Heart left ventricle (tissue), 16 donors: ENCODE measurements at regions not wholly inside any gene's neighbourhood (a gene's known extent, or its start where the extent isn't known, plus 50 kb on each side); places are given as distances from the start of the nearest gene placed in this dataset.

Source experiments
- ATAC-seq, 4 donors: fragments of 200-7000 bp; cut with Tn5 transposase; one replicate each; pipeline ENCODE4 v1.9.1; 2020 to 2022; ENCODE audit warnings: moderate library complexity in 4 of 4, mild to moderate bottlenecking in 3 of 4, moderate number of reproducible peaks in 1 of 4
- DNase-seq, 5 donors: peaks; one replicate each; pipeline ENCODE4 v3.0.0-alpha.2; 2020
- H3K27ac ChIP-seq, 12 donors: fragments of 200-600 bp; sonication (generic) in 4 of 12; one replicate each; pipeline versions ENCODE4 v1.5.0 to v1.8.0; 2016 to 2022; ENCODE audit warnings: mild to moderate bottlenecking in 2 of 12
- H3K27me3 ChIP-seq, 9 donors: fragments of 200-600 bp; sonication (generic) in 2 of 9; one replicate each; pipeline versions ENCODE4 v1.5.1 to v1.8.0; 2016 to 2022; ENCODE audit warnings: mild to moderate bottlenecking in 3 of 9
- H3K36me3 ChIP-seq, 9 donors: fragments of 200-600 bp; sonication (generic) in 2 of 9; one replicate each; pipeline versions ENCODE4 v1.5.0 to v1.8.0; 2018 to 2022; ENCODE audit warnings: mild to moderate bottlenecking in 2 of 9
- H3K4me1 ChIP-seq, 12 donors: fragments of 200-600 bp; sonication (generic) in 4 of 12; one replicate each; pipeline versions ENCODE4 v1.5.0 to v1.8.0; 2016 to 2022; ENCODE audit warnings: mild to moderate bottlenecking in 3 of 12
- H3K4me3 ChIP-seq, 12 donors: fragments of 200-600 bp; sonication (generic) in 4 of 12; one replicate each; pipeline versions ENCODE4 v1.5.0 to v1.8.0; 2017 to 2022; ENCODE audit warnings: mild to moderate bottlenecking in 9 of 12, moderate library complexity in 4 of 12
- H3K9me3 ChIP-seq, 12 donors: fragments of 200-600 bp; sonication (generic) in 4 of 12; one replicate each; pipeline versions ENCODE4 v1.5.0 to v1.8.0; 2016 to 2022; ENCODE audit warnings: mild to moderate bottlenecking in 1 of 12
- POLR2A ChIP-seq, 2 donors: fragments of 450-650 bp; IDR thresholded peaks; one replicate each; pipeline ENCODE4 v1.6.1; 2017; ENCODE audit warnings: antibody characterized with exemption in 2 of 2, mild to moderate bottlenecking in 2 of 2, moderate library complexity in 2 of 2
- WGBS, 4 donors: extraction: QIAGEN DNeasy Blood & Tissue Kit in 2 of 4; methylation state at CpG; one replicate each; pipeline versions ENCODE4 v1.1.5 to v1.1.7; 2013 to 2018; 5-methylcytosine and 5-hydroxymethylcytosine counted together
- intact Hi-C, 10 donors: fragments of 100-400 bp; cut with DNase I; formaldehyde crosslinking; loops; one replicate each; pipeline versions ENCODE4 v1.11.1 to v1.14.2; 2022
- TF ChIP-seq, protein P1 (sequence below), 12 donors: fragments of 200-600 bp; sonication (generic) in 4 of 12; IDR thresholded peaks; one replicate each; pipeline versions ENCODE4 v1.5.0 to v1.8.0; 2018 to 2022; ENCODE audit warnings: antibody characterized with exemption in 12 of 12, mild to moderate bottlenecking in 5 of 12
- donor health status: ischemic (EF 13 %, LVEDD 7.1; RV severe dilation, severe dysfunction).
- donor health status: healthy with polysubstance abuse.
- donor health status: DM: no; HTN: yes; CAD: no.
- donor health status: DM: no; HTN: no; CAD: no.
- donor health status: ischemic (EF 25% LVEDD 6.9; RV normal size, moderate dysfunction).
- donor health status: ischemic (EF 25% LVEDD 5.7; RV mildly dilated, moderate dysfunction).
- donor health status: healthy.
- donor health status: DM: yes; HTN: yes; CAD: no.
- donor health status: ischemic (EF 35%, LVEDD 5.7; RV mildly dilated, moderate dysfunction).
- donor health status: nonischemic (EF 11% LVEDD 7.7; RV severe dilation, severe dysfunction).
- donor health status: DM: yes; HTN: yes; CAD: no.
- donor health status: PGD.
- donor health status: ischemic (EF 29% LVEDD 5.4; RV normal size, mild dysfunction).
- donor health status: nonischemic (EF 23%, LVEDD 6.1; RV moderate dilation, normal function).

DNA sequence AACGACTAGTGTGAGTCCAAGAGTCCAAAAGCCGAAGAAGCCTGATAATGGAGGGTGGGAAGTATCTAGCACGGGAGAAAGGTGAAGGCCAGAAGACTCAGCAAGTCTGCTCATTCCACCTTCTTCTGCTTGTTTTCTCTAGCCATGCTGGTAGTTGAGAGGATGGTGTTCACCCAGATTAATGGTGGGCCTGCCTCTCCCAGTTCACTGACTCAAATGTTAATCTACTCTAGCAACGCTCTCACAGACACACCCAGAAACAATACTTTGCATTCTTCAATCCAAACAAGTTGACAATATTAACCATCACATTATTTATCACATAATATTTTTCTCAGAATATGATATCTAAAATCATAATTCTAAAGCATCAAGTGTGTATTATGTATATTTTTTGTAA, 1055.1 kb upstream of the PCDH10 start:
- intact Hi-C loops: no loop called here
- H3K4me1 ChIP-seq: no peaks in the 10 kb centered on the region
- no peak overlapping the region for H3K27ac ChIP-seq
- ATAC-seq (no peak), DNase-seq (no peak)
- no peaks in the 10 kb centered on the region for H3K36me3 ChIP-seq
- H3K27me3 ChIP-seq: no peaks in the 10 kb centered on the region
- WGBS, 4 donors: 63 to 89% (median 86%) methylated on average over 4 of the region's 4 CpGs
- no peak overlapping the region for H3K4me3 ChIP-seq
- H3K9me3 ChIP-seq: peaks cover 0 to 6% (median 0%) of the 10 kb centered on the region in 12 donors
- TF ChIP-seq, protein P1, sequence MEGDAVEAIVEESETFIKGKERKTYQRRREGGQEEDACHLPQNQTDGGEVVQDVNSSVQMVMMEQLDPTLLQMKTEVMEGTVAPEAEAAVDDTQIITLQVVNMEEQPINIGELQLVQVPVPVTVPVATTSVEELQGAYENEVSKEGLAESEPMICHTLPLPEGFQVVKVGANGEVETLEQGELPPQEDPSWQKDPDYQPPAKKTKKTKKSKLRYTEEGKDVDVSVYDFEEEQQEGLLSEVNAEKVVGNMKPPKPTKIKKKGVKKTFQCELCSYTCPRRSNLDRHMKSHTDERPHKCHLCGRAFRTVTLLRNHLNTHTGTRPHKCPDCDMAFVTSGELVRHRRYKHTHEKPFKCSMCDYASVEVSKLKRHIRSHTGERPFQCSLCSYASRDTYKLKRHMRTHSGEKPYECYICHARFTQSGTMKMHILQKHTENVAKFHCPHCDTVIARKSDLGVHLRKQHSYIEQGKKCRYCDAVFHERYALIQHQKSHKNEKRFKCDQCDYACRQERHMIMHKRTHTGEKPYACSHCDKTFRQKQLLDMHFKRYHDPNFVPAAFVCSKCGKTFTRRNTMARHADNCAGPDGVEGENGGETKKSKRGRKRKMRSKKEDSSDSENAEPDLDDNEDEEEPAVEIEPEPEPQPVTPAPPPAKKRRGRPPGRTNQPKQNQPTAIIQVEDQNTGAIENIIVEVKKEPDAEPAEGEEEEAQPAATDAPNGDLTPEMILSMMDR (IDR thresholded peaks at IDR 0.05): no peak
- no peak for TF ChIP-seq POLR2A (IDR thresholded peaks at IDR 0.05)

DNA sequence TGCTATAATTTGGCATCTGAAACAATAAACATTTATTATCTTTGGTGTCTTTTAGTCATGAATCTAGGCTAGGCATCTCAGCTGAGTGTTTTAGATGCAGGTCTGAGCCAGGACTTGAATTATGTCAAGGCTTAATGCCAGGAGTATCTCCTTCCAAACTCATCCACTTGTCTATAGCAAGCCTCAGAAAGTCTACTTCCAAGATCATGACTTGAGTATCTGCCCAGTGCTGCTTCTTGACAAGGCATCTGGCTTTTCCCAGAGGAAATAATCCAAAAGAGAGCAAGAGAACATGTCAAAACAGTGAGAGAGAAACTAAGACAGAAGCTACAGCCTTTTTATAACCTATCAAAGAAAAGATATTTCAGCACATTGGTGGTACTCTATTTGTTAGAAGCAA, 1052.1 kb upstream of the PCDH10 start:
- TF ChIP-seq POLR2A (IDR thresholded peaks at IDR 0.05): no peak
- TF ChIP-seq, protein P1 (IDR thresholded peaks at IDR 0.05): no peak

DNA sequence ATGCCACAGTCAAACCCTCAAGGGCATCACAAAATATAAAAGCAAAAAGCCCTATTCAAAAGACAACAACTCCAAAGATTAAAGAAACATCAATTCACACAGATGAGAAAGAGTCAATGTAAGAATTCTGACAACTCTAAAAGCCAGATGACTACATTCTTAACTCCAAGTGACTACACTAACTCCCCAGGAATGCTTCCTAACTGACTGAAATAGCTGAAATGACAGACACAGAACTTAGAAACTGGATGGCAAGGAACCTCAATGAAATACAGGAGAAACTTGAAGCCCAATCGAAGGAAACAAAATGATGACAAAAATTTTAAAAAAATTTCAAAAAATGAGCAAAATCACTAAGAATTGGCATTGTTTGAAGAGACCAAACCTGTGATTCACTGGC, 1047.6 kb upstream of the PCDH10 start:
- no peaks in the 10 kb centered on the region for H3K27me3 ChIP-seq
- no peaks in the 10 kb centered on the region for H3K36me3 ChIP-seq
- no peak overlapping the region for H3K4me3 ChIP-seq
- ATAC-seq: no peak
- intact Hi-C loops: no loop called here
- TF ChIP-seq, protein P1 (IDR thresholded peaks at IDR 0.05): no peak
- no peak for TF ChIP-seq POLR2A (IDR thresholded peaks at IDR 0.05)
- no peak for DNase-seq
- H3K27ac ChIP-seq: no peak overlapping the region
- H3K9me3 ChIP-seq: peaks cover 0 to 4% (median 0%) of the 10 kb centered on the region in 12 donors
- H3K4me1 ChIP-seq: no peaks in the 10 kb centered on the region
- WGBS, 4 donors: 76 to 86% (median 77%) methylated on average over 1 of the region's 1 CpG

More for the DNA sequence above, 1052.1 kb upstream of the PCDH10 start:
- Histone ChIP-seq H3K36me3 (no peaks in the 10 kb centered on the region), H3K9me3 (peaks cover 0 to 4% (median 0%) of the 10 kb centered on the region in 12 donors), H3K27ac (no peak overlapping the region), H3K4me1 (no peaks in the 10 kb centered on the region), H3K27me3 (no peaks in the 10 kb centered on the region), H3K4me3 (no peak overlapping the region)
- intact Hi-C loops: no loop called here
- DNase-seq: no peak
- ATAC-seq: no peak

DNA sequence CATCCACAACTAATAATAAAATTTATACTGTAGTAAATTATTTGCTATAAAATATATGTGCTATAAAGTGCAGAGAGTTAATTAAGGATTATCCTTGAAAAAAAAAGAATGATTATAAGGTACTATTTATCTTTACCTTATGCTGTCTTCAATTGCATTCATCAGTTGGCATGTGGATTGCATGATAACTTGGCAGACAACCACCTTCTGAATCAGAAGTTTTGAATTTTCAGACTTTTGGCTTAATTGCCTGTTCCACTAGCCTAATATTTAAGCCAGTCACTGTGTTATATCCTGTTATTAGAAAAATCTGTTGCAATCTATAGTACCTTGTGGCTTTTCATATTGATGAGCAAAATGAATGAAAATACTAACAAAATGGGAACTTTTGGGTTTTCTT, 1040.3 kb upstream of the PCDH10 start:
- H3K4me1 ChIP-seq: no peaks in the 10 kb centered on the region
- H3K9me3 ChIP-seq: no peaks in the 10 kb centered on the region
- H3K4me3 ChIP-seq: no peak overlapping the region
- ATAC-seq (no peak), DNase-seq (no peak)
- intact Hi-C loops: no loop called here
- no peak for TF ChIP-seq POLR2A (IDR thresholded peaks at IDR 0.05)
- TF ChIP-seq, protein P1 (IDR thresholded peaks at IDR 0.05): no peak
- no peaks in the 10 kb centered on the region for H3K36me3 ChIP-seq
- H3K27me3 ChIP-seq: no peaks in the 10 kb centered on the region
- no peak overlapping the region for H3K27ac ChIP-seq
